ENCODE measurements at regions not wholly inside any gene's neighbourhood (a gene's known extent, or its start where the extent isn't known, plus 50 kb on each side); places are given as distances from the start of the nearest gene placed in this dataset.

DNA sequence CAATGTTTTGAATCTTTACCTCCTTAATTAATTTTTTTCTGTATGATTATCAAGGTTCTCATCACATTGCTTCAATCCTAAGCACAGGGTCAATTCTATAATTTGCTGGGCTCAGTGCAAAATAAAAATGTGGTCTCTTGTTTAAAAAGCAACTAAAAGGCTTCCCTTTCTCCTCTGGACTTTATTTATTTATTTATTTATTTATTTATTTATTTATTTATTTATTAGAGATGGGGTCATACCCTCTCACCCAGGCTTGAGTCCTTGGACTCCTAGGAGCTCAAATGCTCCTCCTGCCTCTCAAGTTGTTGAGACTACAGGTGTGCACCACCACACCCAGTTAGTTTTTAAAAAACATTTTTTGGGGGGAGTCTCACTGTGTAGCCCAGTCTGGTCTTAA is 710.1 kb upstream of the REG3G start:
- DNase-seq: no peak

DNA sequence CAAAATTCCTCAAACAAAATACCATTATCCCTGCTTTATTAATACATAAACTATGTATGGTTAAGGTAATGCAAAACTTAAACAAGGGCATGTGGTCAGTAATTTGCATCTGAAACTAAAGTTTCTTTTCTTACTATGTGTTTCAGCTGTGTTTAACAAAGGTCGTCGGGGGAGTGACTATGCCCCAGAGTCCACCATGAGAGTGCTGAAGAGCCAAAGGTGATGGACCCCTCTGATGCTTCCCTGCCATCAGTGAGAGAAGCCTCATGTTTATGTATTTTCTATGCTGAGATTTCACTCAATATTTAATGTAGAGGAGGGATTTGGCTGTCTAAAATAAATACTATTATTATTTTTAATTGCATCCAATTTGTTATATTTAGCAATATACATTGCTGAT is 707.2 kb upstream of the REG3G start:
- DNase-seq: no peak

DNA sequence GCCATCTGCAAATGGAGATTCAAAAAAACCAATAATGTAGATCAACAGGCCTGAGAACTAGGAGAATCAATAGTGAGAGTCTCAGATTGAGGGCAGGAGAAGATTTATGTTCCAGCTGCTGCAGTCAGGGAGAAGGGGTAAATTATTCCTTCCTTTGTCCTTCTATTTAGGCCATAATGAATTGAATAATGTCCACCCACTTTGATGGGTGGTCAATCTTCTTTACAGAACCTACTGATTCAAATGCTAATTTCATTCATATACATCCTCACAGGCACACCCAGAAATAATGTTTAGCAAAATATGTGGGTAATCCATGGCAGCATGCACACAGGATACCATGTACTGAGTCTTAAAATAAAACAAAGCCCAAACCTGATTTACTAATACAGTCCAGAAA is 695.3 kb upstream of the REG3G start:
- DNase-seq: no peak

DNA sequence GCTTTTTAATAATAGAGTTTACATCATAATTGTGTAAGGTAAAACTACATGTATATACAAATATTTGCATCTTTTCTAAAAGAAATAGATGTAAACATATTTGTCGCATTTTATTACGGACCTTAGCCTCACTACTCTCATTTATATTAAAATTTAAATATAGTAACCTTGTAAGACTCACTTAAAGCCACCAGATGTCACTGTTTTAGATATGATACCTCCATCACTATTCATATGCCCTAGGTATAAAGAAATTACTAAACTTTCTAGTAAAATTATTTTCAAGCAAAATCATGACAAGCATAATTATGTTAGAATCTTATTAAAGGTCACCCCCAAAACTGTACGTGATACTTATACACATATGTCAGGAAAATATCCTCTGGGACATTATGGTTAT is 674.3 kb upstream of the REG3G start:
- DNase-seq: no peak

DNA sequence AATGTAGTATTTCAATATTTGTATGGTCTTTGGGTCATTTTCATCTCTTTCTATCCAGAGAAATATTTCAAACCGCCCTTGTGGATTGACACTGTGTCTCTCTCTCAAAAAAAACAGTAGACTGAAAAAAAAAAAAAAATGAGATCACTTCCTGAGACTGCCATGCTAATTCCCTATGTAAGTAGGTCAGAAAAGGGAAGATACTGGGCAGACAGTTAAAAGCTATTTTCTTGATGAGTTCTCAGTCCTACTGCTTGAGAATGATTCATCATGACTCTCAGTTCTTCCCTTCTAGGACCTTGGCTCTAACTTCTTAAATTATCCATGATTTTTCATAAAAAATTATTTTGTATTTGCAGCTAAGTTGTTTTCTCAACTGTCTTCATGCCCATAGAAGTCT is 672.3 kb upstream of the REG3G start:
- DNase-seq: no peak

DNA sequence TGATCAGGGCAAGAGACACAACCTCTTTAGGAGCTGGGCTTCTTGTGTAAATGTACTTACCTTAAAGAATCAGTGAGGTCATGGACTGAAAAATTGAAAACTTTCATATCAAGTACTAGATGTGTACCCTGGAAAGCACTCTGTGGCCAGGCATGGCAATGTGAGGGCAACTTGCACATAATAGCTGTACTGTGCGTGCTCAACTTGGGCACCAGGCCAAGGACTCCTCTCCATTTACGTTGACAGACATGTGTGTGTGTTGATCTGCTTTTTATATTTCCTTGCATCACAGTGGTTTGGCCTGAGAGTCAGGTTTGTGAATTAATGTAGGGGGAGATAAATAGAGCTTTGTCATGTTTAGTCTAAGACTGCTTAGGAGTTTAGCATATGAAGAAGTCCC is 669.5 kb upstream of the REG3G start:
- DNase-seq: no peak

DNA sequence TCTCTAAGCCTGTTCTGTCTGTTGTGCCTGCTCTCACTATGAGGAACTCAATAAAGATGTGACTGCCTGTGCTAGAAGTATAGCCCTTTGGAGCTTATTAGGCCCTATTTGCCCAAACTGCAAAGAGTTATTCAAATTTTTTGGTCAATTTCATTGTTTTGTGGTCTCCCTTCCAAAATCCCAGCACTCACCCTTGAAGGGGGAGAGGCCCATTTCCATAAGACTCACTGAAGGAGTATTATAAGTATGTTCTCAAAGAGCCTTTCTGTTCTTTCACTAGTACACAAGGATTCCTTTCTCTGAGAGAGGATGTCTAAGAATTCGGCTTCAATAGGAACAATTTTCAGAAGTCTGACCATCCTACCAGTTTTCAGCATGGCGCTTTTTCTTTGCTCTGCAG is 641.9 kb upstream of the REG3G start:
- no peak for DNase-seq

DNA sequence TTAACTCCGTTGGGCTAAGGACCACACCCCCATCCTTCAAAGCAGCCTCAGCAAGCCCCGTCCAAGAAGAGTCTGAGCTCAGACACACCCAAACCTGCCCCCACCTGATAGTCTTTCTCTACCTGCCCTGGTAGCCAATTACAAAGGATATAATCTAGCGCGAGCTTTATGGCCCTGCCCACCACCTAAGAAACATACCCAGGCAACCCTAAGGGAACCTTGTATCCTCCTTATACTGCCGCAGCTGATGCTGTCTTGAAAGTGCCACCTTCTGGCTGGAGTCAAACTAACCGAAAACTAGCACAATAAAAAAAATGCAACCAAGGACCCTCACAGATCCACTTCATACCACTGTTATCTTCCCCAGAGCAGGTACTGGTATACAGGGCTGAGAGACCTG is 628.3 kb upstream of the REG3G start:
- no peak for DNase-seq

DNA sequence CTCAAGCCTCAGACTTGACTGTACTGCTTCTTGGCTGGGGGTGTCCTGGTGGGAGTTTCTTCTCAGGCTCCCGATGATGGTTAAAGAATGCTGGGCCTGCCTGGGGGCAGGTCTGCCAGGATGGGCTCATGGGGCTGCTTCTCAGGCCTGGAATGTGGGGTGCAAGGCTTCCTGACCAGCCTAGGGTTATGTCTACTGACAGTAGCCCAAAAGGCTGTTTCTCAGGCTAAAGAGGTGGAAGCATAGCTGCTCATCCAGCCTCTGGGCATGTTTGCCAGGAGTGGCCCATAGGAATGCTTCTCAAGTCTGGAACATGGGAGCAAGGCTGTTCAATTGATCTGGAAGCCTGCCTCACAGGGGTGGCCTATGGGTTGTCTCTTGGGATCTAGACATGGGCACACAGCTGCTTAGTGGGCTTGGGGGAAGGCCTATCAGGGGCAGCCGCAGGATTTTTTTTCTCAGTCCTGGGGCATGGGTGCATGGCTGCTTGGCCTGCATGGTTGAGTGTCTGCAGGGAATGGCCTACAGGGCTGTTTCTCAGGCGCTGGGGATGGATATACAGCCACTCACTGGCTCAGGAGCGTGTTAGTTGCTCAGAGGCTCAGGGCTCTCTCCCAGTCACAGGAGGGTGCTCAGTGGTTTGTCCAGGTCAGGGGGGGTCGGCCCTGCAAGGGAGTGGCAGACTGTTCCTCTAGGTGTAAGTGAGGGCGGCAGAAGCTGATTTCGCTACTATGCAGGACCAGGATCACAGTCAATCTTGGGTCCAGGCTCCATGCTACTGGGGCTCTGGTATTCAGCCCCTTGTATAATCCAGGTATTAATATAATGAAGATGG is 617.3 kb upstream of the REG3G start:
- DNase-seq: no peak

DNA sequence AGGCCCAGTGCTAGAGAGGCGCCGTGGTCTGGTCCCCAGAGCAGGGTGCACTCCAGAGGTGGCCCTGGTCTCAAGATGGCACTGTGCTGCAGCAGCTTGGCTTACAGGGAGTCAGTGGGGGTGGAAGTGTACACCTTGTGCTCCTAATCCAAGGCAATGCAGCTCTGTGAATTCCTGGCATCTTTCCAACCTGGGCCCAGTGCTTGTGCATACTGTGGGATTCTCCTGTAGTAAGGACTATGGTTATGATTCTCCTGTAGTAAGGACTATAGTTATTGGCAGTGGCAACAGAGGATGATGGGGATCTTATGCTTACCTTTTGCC is 616.7 kb upstream of the REG3G start:
- peak; percentile 27 for DNase-seq

DNA sequence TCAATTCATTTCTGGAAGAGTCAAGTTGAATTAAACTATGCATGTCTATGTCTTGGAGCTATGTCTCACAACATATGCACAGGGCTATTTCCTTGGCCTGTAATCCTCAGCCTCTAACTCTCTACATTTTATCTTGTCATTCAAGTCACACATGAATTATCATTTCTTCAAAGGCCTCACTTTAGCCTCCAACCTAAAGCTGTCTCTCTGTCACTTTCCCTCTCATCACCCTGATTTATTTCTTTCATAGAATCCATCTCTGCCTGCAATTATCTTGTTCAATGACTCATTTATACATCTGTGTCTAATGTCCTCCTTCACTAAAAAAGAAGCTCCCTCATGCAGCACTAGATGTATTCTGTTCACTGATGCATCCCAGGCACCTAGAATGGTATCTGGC is 614.2 kb upstream of the REG3G start:
- no peak for DNase-seq

DNA sequence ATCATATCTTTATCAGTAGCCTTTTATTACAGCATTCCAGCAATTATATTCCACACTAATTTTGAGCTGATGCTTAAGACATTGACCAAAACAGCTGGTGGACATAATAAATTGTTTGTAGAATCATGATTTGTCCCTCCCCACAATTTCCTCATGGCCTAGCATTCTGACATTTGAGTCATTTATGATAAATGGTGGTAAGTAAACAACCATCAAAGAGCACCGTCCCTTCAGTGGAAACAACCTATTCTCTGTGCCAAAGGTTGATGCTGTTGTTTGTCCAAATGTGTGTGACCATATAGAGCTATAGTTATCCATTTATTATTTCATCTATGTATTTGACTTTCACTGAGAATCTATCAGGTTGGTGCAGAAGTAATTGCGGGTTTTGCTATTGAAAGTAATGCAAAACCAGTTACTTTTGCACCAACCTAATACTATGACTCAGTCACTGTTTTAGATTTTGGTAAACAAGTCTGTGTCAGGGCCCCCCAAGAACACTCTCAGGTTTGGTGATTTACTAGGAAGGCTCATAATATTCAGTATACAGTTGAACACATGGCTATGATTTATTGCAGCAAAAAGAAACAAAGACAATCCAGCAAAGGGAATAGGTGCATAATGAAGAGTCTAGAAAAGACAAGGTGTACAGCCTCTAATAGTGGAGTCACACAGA is 608.7 kb upstream of the REG3G start:
- no peak for DNase-seq

DNA sequence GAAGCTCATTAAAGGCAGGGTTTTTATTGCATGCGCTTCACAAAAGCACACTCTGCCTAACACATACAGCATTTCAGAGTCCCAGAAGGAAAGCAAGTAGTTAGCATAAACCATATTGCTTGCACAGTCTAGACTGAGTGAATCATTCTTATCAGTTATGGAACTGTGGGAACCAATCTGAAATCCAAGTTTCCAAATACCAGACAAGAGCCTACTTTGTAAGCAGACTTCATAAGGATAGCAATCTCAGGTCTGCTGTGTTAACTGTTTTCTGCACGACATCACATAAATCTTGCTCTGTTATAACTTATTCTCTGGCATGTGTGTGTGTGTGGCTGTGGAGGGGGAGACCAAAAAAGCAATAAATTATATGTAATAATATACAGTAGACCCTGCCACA is 608.1 kb upstream of the REG3G start:
- DNase-seq: no peak

DNA sequence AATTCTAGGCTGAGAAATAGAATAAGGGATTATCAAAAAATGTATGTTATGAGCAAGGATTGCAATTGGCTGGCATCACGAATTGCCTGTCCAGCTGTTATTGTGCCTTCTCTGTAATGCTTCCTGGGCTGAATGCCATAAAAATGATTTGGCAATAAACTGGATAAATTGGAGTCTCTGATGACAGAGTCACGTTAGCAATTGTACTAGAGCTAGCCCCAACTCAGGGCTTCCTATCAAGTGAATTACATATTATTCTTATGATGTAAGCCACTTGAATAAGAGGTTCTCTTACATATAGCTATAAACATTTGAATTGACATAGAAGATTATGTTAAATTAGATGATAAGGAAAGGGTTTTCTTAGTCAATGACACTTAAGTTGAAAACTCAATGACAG is 607.5 kb upstream of the REG3G start:
- no peak for DNase-seq

DNA sequence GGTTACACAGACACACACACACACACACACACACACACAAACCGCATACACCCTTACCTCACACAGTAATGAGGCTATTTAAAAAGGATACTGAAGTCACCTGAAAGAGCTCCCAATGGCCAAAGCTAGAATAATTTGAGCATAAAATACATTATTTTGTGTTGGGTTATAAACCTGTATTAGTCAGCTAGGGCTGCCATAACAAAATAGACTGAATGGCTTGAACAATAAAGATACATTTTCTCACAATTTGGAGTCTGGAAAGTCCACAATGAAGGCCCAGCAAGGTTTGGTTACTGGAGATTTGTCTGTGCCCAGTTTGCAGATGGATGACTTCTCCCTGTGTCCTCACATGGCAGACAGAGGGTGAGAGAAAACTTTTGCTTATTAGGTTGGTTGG is 605.4 kb upstream of the REG3G start:
- no peak for DNase-seq

DNA sequence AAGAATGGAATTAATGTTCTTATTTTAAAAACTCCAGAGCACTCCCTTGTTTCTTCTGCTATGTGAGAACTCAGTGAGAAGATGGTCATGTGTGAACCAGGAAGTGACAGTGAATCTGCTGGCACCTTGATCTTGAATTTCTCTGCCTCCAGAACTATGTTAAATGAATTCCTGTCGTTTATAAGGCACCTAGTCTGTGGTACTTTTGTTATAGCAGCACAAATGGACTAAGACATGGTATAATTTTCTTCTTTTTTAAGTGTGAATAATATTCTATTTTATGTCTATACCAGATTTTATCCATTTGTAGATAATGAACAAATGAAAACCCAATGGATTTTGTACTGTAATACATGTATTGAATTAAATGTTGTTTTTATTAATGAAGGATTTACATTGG is 601.9 kb upstream of the REG3G start:
- no peak for DNase-seq

DNA sequence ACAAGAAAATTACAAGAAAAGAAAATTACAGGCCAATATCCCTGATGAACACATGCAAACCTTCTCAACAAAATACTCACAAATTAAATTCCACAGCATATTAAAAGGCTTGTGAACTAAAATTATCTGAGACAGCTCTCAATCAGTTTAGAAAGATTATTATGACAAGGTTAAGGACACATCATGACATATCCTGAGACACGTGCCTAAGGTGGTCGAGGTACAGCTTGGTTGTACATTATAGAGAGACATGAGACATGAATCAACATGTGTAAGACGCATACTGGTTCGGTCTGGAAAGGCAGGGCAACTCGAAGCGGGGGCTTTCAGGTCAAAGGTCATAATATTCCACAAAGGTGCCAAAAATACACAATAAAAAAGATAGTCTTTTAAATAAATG is 598.3 kb upstream of the REG3G start:
- no peak for DNase-seq

DNA sequence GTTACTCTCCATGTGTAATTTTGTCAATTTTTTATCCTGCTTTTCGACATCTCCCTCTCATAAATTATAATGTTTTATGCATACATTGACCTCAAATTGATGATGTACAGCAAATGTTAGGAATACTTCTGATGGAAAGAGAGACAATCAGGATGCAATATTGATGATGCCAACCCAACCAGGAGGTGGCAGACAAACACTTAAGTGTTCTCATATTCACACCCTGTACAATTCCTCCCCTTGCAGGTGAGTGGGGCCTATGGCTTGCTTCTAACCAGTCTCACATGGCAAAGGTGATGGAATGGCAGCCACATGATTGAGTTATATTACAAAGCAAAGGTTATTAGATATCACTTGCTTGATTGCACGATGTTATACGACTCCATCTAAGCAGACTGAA is 594.3 kb upstream of the REG3G start:
- DNase-seq: peak; percentile 16

DNA sequence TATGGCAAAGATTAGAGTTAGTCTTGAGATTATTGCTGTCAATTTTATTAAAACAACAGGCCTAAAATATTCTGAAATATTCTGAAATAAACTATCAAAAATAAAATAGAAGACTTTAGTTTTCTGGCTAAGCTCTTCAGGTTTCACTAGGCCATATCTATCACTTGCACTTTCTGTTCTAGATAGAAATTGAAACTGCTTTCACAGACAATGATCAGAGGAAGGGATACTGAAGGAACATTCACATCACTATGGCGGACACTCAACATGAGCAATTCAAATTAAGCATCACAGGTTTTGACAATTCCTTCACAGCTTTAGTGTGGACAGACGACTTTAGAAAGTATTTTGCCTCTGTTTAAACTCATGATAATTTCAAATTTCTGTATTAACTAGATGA is 586.4 kb upstream of the REG3G start:
- DNase-seq: no peak

DNA sequence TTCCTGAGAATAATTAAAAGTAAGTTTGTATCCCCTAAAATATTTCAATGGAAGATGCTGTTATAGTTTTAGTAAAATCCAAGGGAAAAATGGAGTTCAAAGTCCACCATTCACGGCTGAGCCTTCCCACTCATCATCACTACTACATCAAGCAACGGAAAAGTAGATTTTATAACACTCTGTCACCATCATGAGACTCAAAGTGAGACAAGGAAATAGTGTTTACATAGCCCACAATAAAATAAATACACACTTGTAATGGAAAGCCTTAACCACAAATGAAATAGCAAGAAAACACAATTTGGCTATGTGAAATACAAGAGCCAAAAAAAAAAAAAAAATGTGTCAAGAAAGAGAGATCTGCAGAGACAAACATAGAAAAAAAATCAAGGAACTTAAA is 569.9 kb upstream of the REG3G start:
- DNase-seq: no peak

DNA sequence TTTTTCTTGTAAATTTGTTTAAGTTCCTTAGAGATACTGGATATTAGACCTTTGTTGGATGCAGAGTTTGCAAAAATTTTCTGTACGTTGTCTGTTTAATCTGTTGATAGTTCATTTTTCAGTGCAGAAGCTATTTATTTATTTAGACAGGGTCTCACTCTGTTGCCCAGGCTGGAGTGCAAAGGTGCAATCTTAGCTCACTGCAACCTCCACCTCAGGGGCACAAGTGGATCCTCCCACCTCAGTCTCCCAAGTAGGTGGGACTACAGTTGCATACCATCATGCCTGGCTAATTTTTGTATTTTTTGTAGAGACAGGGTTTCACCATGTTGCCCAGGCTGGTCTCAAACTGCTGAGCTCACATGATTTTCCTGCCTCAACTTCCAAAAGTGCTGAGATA is 568.2 kb upstream of the REG3G start:
- DNase-seq: no peak

DNA sequence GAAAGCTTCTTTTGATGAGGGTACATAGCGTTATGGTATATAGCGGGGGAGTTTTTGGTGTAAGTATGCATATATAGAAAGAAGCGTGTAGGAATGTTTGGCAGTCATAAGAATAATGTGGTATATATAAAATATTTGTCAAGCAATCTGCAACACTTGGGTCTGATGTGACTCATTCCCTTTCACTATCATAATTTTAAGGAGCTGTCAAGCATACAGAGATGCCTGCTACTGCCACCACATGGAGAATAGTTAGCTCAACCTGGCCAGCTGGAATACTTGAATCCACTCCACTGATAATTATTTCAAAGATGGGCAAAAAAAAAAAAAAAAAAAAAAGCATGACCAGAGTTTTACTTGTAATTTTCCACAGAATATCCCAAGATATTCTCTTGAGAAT is 559.8 kb upstream of the REG3G start:
- no peak for DNase-seq

DNA sequence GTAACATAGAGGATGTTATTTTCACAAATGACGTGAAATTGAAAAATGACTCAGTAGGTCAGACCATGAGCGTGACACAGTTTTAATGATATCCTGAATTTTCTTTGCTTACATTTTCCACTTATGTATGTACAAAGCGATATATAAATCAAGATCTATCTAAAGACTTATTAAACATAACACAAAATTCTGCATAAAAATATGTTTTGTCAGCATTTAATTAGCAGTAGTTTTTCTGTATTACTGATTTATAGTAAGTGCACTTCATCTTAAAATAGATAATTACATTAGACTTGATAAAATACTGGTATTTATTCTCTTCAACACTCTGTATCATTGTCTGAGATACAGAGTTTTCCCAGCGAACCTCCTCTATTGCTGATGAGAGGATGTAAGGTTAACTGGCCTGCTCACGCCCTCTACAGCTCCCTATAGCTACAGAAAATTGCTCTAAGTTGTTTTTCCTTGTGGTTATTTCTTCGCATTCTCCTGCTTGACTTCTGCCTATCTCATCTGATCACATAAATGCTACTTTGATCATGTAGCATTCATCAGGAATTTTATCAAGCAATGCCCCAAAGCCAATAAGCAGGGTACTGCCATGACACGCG is 548.8 kb upstream of the REG3G start:
- no peak for DNase-seq

DNA sequence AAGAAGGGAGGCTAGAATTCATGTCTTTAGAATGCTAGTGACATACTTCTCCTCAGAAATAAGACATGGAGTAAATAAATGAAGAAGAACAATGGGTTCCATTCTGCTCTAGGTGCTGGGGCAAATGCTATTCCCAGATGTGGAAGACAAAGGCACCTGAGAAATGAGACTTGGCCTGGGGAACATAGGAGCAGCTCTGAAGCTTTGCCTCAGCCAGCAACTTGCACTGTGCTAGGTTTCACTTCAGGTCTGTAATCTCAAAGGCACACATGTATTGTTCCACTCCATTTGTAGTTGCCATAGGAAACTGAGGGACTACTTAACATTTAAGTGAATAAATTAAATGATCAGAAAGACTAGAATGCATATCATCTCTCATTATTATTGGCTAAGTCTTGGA is 538.9 kb upstream of the REG3G start:
- DNase-seq: peak; percentile 54

DNA sequence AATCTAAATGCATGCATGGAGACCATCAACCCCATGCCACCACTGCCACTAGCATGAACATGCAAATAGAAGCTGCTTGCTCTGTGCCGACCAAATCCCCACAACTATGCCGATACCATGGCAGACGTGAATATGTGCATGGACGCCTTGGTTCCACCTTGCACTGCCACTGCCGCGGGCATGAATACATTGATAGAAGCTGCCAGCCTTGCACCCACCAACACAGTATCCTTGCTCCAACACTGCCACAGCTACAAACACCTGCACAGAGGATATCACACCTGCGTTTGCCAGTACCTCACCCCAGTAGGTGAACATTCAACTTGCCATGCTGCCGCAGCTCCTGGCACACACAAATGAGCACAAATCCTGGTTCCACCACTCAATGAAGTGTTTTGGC is 527.4 kb upstream of the REG3G start:
- no peak for DNase-seq

Data from NCI-H345 (cell line).